Hepatocyte (in vitro differentiated cells): ENCODE measurements at regions not wholly inside any gene's neighbourhood (a gene's known extent, or its start where the extent isn't known, plus 50 kb on each side); places are given as distances from the start of the nearest gene placed in this dataset.

ENCODE experiments used
- CTCF ChIP-seq: fragments of 200-600 bp; sonication (generic); IDR thresholded peaks from 2 replicates; pipeline ENCODE4 v1.5.1; 2016; ENCODE audit warnings: antibody characterized with exemption, mild to moderate bottlenecking; ENCODE audit not compliant: poor library complexity
- EZH2phosphoT487 ChIP-seq: fragments of 200-600 bp; sonication (generic); IDR thresholded peaks from one replicate; pipeline ENCODE4 v1.6.1; 2018; ENCODE audit warnings: antibody characterized with exemption, mild to moderate bottlenecking, low read depth, moderate library complexity; ENCODE audit not compliant: unreplicated experiment, severe bottlenecking

DNA sequence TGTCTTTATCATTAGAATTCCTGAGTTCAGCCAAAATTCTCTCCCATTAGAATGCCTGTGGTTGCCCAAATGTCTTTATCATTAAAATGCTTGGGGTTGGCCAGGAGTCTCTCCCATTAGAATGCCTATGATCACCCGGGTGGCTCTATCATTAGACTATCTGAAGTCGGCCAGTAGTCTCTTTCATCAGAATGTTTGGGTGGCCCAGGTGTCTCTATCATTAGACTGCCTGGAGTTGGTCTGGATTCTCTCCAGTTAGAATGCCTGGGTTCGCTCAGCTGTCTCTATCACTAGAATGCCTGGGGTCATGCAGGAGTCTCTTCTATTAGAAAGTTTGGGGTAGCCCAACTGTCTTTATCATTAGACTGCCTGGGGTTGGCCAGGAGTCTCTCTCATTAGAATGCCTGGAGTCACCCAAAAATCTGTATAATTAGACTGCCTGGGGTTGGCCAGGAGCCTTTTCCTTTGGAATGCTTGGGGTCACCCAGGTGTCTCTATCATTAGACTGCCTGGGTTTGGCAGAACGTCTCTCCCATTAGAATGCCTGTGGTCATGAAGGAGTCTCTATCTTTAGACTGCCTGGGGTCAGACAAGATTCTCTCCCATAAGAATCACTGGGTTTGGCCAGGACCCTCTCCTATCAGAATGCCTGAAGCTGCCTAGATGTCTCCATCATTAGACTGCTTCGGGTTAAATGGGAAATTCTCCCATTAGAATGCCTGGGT lies 1478.3 kb downstream of the UQCRFS1 start:
- TF ChIP-seq CTCF (no peak), EZH2phosphoT487 (no peak)
